RPMI7951 (cell line): ENCODE measurements at regions not wholly inside any gene's neighbourhood (a gene's known extent, or its start where the extent isn't known, plus 50 kb on each side); places are given as distances from the start of the nearest gene placed in this dataset.
A peak's percentile ranks its signal among the peaks of the same experiment; 100 is the strongest.
"Not testable (repeated sequence)": the region's sequence is repeated elsewhere in the genome, so short reads cannot be mapped to it uniquely, and the experiment has no call there.

ENCODE experiments used
- DNase-seq: peaks from one replicate; pipeline ENCODE4 v3.0.0-alpha.2; 2012; ENCODE audit warnings: low read depth

DNA sequence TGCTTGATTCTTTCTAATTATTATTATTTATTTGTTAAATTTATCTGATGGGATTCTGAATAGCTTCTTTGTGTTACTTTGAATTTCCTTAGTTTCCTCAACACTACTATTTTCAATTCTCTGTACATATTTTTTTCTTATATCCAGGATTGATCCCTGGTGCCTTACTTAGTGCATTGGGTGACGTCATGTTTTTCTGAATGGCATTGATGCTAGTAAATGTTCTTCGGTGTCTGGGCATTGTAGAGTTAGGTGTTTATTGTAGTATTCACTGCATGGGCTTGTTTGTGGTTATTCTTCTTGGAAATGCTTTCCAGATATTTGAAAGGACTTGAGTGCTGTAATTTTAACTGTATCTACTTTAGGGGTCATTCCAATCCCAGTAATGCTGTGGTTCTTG, 938.1 kb downstream of the FAM133A start:
- no peak for DNase-seq

DNA sequence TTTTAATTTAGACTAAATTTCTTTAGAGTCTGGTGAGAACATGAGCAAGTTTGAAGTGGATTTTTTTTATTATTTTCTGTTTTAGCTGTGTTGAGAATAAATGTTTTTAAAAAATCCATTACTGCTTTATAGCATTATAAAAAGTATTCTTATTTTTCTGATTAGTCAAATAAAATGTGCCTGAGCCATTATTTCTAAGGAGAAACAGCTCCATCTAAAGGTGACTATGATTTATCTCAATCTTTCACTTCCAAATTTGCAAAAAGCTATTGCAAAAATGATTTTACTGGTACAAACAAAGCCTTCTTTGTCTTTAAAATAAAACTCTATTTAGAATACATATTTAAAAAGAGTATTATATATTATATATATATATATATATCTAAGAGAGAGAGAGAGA, 959.2 kb downstream of the FAM133A start:
- DNase-seq = no peak

GRCh38 chrX:94635003-94635402, 961.0 kb downstream of the FAM133A start:
- DNase-seq = no peak

GRCh38 chrX:94645726-94646125, 971.7 kb downstream of the FAM133A start:
- no peak for DNase-seq

DNA sequence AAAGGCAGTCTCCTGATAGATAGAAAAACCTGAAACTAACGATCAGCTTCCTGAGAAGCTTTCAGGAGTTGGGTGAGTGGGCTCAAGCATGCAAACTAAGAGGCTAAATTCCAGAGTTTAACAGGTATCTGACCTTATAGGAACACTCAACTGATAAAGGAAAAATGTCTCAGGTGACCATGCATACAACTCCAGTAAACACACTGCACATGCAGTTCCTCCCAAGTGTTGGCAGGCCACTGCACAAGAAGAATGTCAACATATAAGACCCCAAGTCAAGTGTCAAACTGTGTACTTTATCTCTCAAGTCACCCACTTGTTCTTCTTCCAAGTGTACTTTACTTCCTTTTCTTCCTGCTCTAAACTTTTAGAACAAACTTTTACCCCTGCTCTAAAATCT, 981.2 kb downstream of the FAM133A start:
- no peak for DNase-seq

DNA sequence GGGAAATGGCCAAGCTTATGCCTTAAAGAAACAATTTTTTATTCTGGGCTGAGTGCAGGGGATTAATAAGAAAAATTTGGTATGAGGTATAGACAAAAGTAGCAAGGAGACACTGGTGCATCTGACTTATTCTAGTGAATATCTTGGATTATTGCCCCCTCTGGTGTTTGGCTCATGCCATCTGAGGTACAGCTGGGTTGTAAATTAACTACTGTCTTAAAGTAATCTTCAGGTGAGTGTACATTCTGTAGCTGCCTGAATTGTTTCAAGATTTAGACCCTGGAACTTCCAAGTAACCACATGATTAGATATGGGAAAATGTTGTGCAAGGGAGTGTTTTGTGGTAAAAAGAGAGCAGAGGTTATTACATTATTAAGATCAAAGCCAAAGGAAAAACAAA, 988.7 kb downstream of the FAM133A start:
- no peak for DNase-seq

- DNase-seq = no peak
These were observed 1002.3 kb downstream of the FAM133A start for GRCh38 chrX:94676285-94676684.

DNA sequence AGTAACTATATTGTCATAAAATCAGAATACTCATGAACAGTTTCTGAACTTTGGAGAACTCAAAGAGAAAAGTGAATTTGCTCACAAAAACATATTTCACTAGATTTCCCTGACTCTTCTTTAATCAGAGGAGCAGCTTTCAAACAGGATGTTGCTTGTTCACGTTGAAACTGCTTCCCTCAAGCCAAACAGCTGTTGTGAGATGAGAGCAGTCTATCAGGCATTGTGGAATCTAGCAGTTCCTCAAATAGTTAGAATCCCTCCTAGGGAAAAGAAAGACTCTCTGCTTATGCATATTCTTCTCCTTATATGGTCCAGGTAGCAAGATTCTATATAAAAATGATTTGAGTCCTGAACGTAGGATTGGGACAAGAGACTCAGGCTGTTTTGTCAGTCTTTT, 1012.1 kb downstream of the FAM133A start:
- DNase-seq = no peak

DNA sequence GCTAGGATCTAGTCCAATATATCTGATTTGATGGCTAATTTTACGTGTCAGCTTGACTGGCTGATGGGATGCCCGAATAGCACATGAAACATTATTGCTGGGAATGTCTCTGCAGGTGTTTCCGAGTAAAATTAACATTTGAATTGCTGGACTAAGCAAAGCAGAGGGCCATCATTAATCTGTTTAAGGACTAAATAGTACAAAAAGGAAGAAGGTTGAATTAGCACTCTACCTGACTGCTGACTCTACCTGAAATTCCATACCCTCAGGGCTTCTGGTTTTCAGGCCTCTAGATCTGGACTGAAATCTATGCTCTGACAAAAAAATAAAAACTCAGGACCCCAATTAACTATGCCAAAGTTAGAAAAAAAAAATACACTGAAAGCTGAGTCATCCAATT, 1021.9 kb downstream of the FAM133A start:
- no peak for DNase-seq

DNA sequence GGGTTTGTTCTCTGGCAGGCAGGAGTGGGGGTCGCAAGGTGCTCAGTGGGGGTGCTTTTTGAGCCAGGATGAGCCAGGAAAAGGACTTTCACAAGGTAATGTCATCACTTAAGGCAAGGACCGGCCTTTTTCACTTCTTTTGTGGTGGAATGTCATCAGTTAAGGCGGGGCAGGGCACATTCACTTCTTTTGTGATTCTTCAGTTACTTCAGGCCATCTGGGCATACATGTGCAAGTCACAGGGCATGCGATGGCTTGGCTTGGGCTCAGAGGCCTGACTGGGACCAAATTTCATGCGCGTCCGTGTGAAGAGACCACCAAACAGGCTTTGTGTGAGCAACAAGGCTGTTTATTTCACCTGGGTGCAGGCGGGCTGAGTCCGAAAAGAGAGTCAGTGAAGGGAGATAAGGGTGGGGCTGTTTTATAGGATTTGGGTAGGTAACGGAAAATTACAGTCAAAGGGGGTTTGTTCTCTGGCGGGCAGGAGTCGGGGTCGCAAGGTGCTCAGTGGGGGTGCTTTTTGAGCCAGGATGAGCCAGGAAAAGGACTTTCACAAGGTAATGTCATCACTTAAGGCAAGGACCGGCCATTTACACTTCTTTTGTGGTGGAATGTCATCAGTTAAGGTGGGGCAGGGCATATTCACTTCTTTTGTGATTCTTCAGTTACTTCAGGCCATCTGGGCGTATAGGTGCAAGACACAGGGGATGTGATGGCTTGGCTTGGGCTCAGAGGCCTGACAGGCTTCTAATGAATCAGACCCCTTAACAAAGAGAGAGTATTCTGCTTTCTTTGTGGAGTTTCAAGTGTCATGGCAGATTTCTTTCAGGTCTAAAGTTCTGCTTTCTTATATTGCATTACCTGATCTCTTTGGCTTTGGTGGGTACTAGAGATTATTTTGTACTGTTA, 1030.6 kb downstream of the FAM133A start:
- not testable (repeated sequence) for DNase-seq

DNA sequence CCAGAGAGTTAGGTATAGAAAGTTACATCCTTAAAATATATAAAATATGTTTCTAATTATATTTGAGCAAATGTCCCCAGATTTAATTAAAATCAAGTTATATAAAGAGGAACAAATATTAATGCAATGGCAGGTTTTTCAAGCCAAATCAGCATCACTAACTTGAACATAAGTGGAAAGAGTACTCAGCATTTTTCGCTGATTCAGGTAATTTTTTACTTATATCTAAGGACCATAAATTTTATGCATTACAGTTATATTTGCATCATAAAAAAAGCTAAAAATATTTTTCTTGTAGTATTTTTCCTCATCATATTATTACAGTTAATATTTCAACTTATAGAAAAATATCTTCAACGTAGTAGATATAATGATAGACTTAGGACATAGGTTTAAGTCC, 1047.4 kb downstream of the FAM133A start:
- DNase-seq = no peak

DNA sequence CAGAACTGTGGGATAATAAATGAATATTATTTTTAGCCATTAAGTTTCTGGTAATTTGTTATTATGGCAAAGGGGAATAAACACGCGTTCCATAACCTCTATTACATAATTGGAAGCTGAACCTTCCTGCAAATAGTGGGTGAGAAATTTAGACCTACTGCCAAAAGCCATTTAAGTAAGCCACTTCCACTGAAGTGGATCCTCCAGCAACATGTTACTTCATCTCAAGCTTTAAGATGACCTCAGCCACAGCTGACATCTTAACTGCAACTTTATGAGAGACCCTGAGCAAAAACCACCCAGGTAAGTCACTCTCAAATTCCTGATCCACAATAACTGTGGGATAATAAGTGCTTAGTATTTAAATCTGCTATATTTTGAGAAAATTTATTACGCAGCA, 1048.6 kb downstream of the FAM133A start:
- DNase-seq = no peak

DNA sequence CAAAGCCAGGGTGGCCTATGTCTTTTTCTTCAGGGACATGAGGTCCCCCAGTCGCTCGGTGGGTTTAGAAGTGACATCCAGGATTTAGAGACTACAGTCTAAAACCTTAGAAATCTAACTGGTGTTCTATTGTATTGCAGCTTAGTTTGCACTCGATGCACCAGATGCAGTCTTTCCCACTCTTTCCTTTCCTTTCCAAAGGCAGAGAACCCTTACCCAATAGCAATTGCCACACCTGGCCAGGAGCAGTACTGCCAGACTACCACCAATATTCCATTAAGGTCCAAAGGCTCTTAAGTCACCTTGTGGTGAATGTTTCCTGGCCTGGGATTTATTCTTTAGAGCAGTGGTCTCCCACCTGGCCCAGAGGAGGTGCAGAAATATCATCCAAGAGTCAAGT, 1068.8 kb downstream of the FAM133A start:
- no peak for DNase-seq

DNA sequence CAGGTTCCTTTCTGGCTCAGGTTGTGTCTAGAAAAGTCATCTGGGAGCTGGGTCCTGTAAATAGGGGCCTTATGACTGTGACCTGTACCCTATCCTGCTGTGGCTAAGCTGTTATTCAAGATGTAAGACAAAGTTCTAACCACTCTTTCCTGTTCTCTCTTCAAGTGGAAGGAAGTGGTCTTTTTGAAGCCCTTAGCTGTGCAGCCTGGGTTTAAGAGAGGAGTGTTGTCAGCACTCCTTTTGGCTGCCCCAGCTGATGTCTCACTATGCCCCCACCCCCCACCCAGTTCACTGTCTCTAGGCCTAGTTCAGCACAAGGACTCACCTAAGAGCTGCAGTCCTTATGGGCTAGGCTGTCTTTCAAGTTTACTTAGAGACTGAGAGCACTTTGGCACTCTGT, 1069.5 kb downstream of the FAM133A start:
- DNase-seq = no peak

GRCh38 chrX:94744786-94745185, 1070.8 kb downstream of the FAM133A start:
- no peak for DNase-seq

DNA sequence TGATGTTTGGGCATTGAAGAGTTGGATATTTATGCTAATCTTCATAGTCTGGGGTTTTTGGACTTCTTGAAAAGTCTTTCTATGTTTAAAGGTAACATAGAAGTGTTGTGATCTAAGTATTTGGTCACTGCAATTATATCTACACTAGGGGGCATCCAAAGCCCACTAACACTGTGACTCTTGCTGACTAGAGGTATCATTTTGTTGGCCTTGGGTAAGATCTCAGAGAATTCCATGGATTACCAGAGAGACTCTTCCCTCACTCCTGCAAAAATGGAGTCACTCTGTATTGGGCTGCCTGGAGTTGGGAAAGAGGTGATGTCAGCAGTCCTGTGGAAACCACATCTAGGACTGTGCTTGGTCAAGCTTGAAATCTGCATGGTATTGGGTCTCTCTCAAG, 1077.6 kb downstream of the FAM133A start:
- DNase-seq = no peak

DNA sequence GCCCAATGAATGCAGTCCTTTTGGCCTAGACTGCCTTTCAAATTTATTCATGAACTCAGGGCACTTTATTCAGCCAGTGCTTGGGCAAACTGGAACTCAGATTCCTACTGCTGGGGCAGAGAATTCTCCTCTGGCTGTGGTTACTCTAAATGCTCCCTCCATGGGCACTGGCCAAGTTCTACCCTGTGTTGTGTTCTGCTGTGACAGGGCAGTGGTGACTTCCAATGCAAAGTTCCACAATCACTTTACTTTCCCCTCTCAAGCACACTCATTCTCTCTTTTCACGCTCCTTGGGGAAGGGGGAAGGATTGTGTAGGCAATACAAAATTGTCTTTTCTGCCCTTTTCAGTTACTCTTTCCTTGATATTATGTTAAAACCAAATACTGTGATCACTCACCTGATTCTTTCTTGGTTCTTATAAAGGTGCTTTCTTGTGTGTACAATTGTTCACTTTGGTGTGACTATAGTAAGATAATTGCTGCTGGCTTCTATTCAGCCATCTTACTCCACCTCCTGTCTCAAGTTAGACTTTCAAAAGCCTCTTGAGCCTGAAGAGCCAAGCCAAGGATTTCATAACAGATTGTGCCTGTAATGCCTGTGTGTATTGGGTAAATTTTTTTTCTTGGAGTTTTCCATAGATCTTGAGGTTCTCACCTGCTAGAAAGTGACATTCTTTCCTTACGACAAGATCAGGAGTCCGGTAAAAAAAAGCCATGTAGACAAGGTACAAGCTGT, 1078.6 kb downstream of the FAM133A start:
- no peak for DNase-seq

- no peak for DNase-seq
These were observed 1084.1 kb downstream of the FAM133A start for GRCh38 chrX:94758130-94758529.

DNA sequence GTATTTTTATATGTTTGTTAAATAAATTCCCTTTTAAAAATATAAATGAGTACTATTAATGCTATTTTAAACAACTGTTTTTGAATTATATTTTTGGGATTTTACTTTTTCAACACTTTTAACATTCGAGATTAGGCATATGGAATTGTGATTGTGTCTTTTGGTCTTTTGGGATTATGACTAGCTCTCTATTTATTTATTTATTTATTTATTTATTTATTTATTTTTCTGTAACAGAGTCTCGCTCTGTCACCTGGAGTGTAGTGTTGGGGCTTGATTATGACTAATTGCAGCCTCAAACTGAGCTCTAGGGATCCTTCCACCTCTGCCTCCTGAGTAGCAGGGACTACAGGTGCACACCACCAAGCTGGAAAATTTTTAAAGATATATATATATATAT, 1101.6 kb downstream of the FAM133A start:
- no peak for DNase-seq

GRCh38 chrX:94813541-94813940, 1139.5 kb downstream of the FAM133A start:
- no peak for DNase-seq

DNA sequence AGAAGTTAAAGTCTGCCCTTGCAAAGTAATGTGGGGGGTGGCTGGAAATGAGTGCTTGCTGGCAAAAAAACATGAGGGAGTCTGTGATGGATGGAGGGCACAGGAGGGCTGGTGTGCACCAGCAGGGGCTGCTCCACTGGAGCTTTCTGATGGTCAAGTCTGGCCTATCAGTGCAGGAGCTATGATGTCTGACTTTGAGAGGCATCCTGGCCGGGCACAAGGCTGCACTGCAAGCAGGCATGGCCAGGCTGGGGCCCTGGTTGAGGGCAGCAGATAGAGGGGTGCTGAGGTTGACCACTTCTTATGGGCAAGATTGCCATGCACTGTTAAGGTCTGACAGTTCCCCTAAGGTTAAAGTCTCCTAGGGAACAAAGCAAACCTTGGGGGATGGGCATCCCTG, 1140.2 kb downstream of the FAM133A start:
- no peak for DNase-seq

DNA sequence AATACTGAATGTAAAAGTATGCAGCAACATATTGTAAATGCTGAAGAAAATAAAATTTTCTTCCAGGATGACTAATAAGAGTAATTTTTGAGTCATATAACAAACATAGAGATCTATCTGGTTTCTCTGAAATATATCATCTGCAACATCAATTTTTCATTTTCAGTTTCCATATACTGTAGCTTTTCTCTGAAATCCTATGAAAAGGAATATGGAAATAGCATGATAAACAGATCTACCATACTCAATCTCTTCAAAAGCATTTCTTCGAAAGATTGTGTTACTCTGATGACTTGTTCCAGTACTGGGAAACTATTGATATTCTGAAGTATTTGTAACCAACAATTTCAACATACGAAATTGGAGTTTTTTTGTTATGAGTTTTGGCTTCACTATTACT, 1156.7 kb downstream of the FAM133A start:
- no peak for DNase-seq

DNA sequence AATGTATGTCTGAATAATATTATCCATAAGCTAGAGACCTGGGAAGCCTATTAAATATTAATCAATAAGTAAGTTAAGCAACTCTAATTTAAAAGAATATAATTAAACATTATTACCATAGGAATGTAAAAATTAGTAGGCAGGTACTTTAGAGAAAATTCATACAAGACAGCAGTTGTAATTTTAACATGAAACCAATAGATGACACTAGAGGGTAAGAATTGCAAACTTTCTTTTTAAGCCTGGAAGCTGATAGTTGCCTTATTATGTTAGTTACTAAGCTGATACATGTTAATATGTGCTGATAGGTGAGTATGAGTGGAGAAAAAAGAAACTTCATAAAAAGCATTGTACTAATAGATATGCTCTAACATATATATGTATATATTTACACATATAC, 1157.4 kb downstream of the FAM133A start:
- DNase-seq = peak; percentile 2
